NCI-H2171 treated with DMSO at 0.1 percent for 48 hours (cell line): ENCODE measurements at regions not wholly inside any gene's neighbourhood (a gene's known extent, or its start where the extent isn't known, plus 50 kb on each side); places are given as distances from the start of the nearest gene placed in this dataset.
"Not testable (repeated sequence)": the region's sequence is repeated elsewhere in the genome, so short reads cannot be mapped to it uniquely, and the experiment has no call there.

Source experiments
- DNase-seq: peaks from one replicate; lab custom pipeline; 2025; lab: John Stamatoyannopoulos, UW

DNA sequence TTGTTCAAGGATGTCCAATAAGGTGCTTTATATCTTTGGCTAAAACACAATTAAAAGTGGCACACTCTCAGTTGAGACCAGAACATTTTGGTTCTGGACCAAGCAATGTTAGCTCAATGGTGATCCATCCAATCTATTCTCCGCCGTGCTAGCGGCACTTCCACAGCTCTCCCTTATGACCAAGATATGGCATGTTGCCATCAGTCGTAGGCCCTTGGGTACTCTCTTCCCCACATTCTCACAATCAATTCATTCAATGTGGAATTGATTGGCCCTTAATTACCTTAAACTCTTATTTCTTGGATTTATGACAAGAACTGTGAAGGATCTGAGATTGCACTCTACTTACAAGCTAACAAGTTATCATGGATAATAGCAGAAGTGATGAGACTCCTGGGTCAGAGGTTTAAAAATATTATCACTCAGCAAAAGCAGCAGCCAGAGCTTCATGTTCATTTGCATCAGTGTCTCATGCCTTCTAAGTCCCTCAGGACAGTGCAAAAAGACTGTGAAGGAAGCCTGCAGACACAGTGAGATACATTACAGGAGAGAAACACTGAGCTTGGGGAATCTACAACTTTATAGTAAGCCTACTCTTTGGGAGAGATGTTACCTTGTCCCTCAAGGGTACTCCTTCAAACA lies 80.0 kb upstream of the ARG1 start:
- no peak for DNase-seq

DNA sequence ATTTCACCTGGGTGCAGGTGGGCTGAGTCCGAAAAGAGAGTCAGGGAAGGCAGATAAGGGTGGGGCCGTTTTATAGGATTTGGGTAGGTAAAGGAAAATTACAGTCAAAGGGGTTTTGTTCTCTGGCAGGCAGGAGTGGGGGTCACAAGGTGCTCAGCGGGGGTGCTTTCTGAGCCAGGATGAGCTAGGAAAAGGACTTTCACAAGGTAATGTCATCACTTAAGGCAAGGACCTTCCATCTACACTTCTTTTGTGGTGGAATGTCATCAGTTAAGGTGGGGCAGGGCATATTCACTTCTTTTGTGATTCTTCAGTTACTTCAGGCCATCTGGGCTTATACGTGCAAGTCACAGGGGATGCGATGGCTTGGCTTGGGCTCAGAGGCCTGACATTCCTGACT lies 68.6 kb upstream of the ARG1 start:
- not testable (repeated sequence) for DNase-seq

DNA sequence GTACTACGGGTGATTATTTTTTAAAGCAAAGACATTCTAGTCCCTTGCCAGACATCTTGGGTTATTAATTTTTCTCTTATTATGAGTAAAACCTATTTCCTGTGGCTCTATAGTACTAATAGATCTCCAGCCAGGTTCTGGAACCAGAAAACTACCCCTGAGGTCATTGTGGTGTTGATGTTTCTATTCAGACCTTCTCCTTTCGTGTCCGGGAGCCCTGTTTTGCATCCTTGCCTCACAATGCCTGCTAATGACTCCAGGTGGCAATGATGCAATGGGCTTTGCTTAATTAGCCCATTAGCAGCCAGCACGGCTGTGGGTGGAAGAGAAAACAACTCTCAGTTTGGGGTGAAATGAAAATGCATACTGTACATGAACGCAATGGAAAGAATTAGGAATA lies 62.9 kb upstream of the ARG1 start:
- no peak for DNase-seq

DNA sequence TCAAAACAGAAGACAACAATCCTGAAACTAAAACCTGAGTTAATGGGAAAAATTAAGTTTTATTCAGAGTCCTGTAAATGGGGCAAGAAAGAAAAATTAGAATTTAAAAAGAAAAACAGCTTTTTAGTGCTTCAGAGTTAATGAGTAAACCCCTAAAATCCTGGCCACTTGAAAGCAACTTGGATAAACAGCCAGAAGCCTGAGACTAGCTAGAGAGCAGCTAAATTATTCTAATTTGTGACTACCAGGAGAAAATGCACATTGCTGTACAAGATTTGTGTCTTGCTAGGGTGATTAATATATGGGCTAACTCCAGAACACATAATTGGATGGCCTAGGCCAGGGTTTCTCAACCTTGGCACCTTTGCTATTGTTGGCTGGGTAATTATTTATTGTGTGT lies 62.4 kb upstream of the ARG1 start:
- no peak for DNase-seq

DNA sequence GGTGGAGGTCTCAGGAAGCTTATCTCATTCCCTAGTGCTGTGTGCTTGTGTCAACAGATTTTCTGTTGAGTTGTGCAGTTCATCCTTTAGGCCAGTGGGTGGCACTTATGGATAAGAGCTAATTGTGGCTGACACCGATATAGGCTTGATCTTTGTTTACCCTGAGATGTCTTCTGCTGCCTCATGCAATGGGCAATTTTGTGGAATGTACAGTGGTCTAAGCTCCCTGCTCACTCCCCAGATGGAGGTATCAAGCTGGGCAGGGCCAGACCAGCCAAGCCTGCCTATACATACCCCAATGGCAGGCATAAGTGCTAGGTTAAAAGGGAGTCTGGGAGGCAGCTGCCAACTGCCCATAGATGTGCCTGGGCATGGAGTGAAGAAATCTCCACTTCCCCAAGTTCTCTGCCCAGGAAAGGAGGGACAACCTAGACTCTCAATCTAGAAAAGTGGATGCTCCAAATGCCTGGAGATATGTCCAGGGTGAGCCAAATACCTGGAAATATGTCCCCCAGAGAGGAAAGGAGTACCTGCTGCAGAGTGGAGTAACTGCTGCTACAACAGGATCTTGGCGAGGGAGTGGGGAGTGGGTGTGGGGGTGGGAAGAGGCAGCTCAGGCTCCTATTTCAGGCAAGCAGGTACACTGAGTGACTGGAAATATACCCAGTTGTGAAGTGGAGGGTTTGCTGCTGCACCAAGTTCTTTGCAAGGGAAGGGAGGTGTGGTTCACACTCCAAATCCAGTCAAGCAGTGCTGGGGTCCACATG lies 53.2 kb upstream of the ARG1 start:
- DNase-seq, result peak; percentile 31
